T-cell (primary cell): ENCODE measurements at regions not wholly inside any gene's neighbourhood (a gene's known extent, or its start where the extent isn't known, plus 50 kb on each side); places are given as distances from the start of the nearest gene placed in this dataset.

Experiments
- ATAC-seq, 4 experiments: fragments of 200-7000 bp in 3 of 4; fragments of 150-1000 bp in 1 of 4; cut with Tn5 transposase; replicated peaks in 1 of 4; 1 replicate in 3 of 4; 2 replicates in 1 of 4; pipeline ENCODE4 v1.10.0; 2021; ENCODE audit warnings: moderate library complexity in 3 of 4, mild to moderate bottlenecking in 2 of 4, moderate number of reproducible peaks in 1 of 4
- CTCF ChIA-PET, 2 donors: fragments of 300-600 bp; sonication (Branson Sonifier 250); formaldehyde crosslinking; loops; one replicate each; lab custom pipeline; 2022; ENCODE audit warnings: antibody characterized with exemption in 2 of 2; lab: Charles Lee
- POLR2A ChIA-PET, 2 donors: fragments of 300-600 bp; sonication (Branson Sonifier 250); formaldehyde crosslinking; loops; one replicate each; lab custom pipeline; 2022; ENCODE audit warnings: antibody characterized with exemption in 2 of 2; lab: Charles Lee
- DNase-seq, 35 experiments: peaks; one replicate each; pipeline versions ENCODE4 v3.0.0 to v3.0.0-alpha.2; 2013 to 2023
- H3K27ac ChIP-seq: one replicate; pipeline ENCODE4 v1.5.1; 2013; ENCODE audit warnings: low read length
- H3K27me3 ChIP-seq, 2 experiments: replicated peaks in 1 of 2; 1 replicate in 1 of 2; 2 replicates in 1 of 2; pipeline versions ENCODE4 v1.6.1 to v1.7.0; 2013; ENCODE audit warnings: low read length in 1 of 2, mixed read lengths in 1 of 2; ENCODE audit not compliant: control insufficient read depth in 2 of 2, insufficient read depth in 2 of 2; ENCODE audit errors: extremely low read depth in 1 of 2
- H3K36me3 ChIP-seq, 2 donors: 1 replicate in 1 of 2; 2 replicates in 1 of 2; pipeline versions ENCODE4 v1.6.1 to v1.7.0; 2013; ENCODE audit warnings: low read length in 1 of 2; ENCODE audit not compliant: control insufficient read depth in 2 of 2, insufficient read depth in 1 of 2; ENCODE audit errors: extremely low read depth in 1 of 2
- H3K4me1 ChIP-seq, 2 experiments: 1 replicate in 1 of 2; 2 replicates in 1 of 2; pipeline versions ENCODE4 v1.6.1 to v1.7.0; 2013; ENCODE audit warnings: low read length in 2 of 2, mixed read lengths in 1 of 2; ENCODE audit not compliant: insufficient read depth in 2 of 2, control insufficient read depth in 1 of 2; ENCODE audit errors: extremely low read depth in 1 of 2
- H3K4me3 ChIP-seq, 2 donors: 1 replicate in 1 of 2; 2 replicates in 1 of 2; pipeline versions ENCODE4 v1.5.1 to v1.7.0; 2013; ENCODE audit warnings: mild to moderate bottlenecking in 2 of 2, low read length in 1 of 2, moderate library complexity in 1 of 2; ENCODE audit not compliant: control insufficient read depth in 1 of 2; ENCODE audit errors: extremely low read depth in 1 of 2
- H3K9me3 ChIP-seq: 2 replicates; pipeline ENCODE4 v1.7.0; 2013
- H3K27ac Mint-ChIP-seq, 2 donors: one replicate each; pipeline ENCODE4 v1.8.0; 2020 to 2021; ENCODE audit warnings: mild to moderate bottlenecking in 2 of 2, mixed read lengths in 2 of 2
- H3K27me3 Mint-ChIP-seq, 2 donors: one replicate each; pipeline ENCODE4 v1.8.0; 2021 to 2022; ENCODE audit warnings: mixed read lengths in 2 of 2
- H3K36me3 Mint-ChIP-seq: one replicate; pipeline ENCODE4 v1.8.0; 2021; ENCODE audit warnings: mixed read lengths
- H3K4me1 Mint-ChIP-seq, 3 donors: one replicate each; pipeline ENCODE4 v1.8.0; 2020 to 2022; ENCODE audit warnings: mixed read lengths in 3 of 3, mild to moderate bottlenecking in 1 of 3
- H3K4me3 Mint-ChIP-seq, 3 donors: one replicate each; pipeline ENCODE4 v1.8.0; 2020 to 2022; ENCODE audit warnings: mild to moderate bottlenecking in 3 of 3, mixed read lengths in 3 of 3, moderate library complexity in 3 of 3
- H3K9me3 Mint-ChIP-seq, 3 donors: one replicate each; pipeline ENCODE4 v1.8.0; 2020 to 2022; ENCODE audit warnings: mixed read lengths in 3 of 3
- WGBS: methylation state at CpG from one replicate; pipeline ENCODE4 v1.1.5; 2013; ENCODE audit warnings: missing lambda C conversion rate; ENCODE audit not compliant: insufficient coverage; 5-methylcytosine and 5-hydroxymethylcytosine counted together

- no peak overlapping the region for H3K27ac ChIP-seq
- no peaks in the 10 kb centered on the region for H3K4me1 ChIP-seq
- H3K27me3 ChIP-seq = peaks cover 6% of the 10 kb centered on the region in 2 experiments
- no peaks in the 10 kb centered on the region for H3K36me3 ChIP-seq
- no peaks in the 10 kb centered on the region for H3K36me3 Mint-ChIP-seq
- ATAC-seq (no peak), DNase-seq (no peak)
- no peaks in the 10 kb centered on the region for H3K9me3 Mint-ChIP-seq
- H3K27ac Mint-ChIP-seq = no peak overlapping the region
- no peaks in the 10 kb centered on the region for H3K9me3 ChIP-seq
- peaks cover 25 to 29% of the 10 kb centered on the region in 2 donors for H3K27me3 Mint-ChIP-seq
- CTCF ChIA-PET = no interaction called here
- POLR2A ChIA-PET = no interaction called here
- no peak overlapping the region for H3K4me3 ChIP-seq
- no CpG with 5 or more reads among the region's 1 CpG for WGBS
- no peaks in the 10 kb centered on the region for H3K4me1 Mint-ChIP-seq
- H3K4me3 Mint-ChIP-seq = no peak overlapping the region
These were observed 95.4 kb upstream of the CYP1B1 start for GRCh38 chr2:38171208-38171855.

DNA sequence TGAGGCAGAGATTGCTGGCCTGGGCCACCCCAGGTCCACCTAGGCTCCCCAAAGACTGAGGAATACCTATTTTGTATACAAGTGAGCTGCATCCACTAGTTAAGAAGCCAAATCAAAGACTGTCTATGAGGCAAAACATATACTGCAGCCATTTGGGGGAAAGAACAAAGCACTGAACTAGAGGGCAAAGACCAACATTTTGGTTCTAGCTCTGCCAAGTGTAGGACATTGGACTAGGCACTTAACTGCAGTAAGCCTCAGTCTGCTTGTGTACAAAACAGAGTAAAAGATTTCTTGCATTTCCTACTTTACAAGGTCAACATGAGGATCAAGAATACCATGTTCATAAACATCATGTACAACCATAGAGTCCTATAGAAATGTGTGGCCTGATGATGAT is 94.8 kb upstream of the CYP1B1 start:
- no peaks in the 10 kb centered on the region for H3K9me3 Mint-ChIP-seq
- no peak overlapping the region for H3K27ac Mint-ChIP-seq
- ChIA-PET CTCF (no interaction called here), POLR2A (no interaction called here)
- no peaks in the 10 kb centered on the region for H3K36me3 ChIP-seq
- DNase-seq = no peak
- H3K4me1 ChIP-seq = no peaks in the 10 kb centered on the region
- no peak overlapping the region for H3K4me3 Mint-ChIP-seq
- ATAC-seq = no peak
- H3K4me3 ChIP-seq = no peak overlapping the region
- peaks cover 6% of the 10 kb centered on the region in 2 experiments for H3K27me3 ChIP-seq
- no peaks in the 10 kb centered on the region for H3K36me3 Mint-ChIP-seq
- H3K4me1 Mint-ChIP-seq = no peaks in the 10 kb centered on the region
- H3K27ac ChIP-seq = no peak overlapping the region
- H3K9me3 ChIP-seq = no peaks in the 10 kb centered on the region
- peaks cover 27 to 32% of the 10 kb centered on the region in 2 donors for H3K27me3 Mint-ChIP-seq

- POLR2A ChIA-PET = no interaction called here
- no peaks in the 10 kb centered on the region for H3K9me3 ChIP-seq
- no peaks in the 10 kb centered on the region for H3K36me3 Mint-ChIP-seq
- H3K27me3 Mint-ChIP-seq = peaks cover 27 to 29% of the 10 kb centered on the region in 2 donors
- H3K4me3 Mint-ChIP-seq = no peak overlapping the region
- no peak overlapping the region for H3K4me3 ChIP-seq
- DNase-seq = no peak
- 86% methylated on average over 2 of the region's 3 CpGs for WGBS
- H3K4me1 ChIP-seq = no peaks in the 10 kb centered on the region
- no peaks in the 10 kb centered on the region for H3K36me3 ChIP-seq
- H3K9me3 Mint-ChIP-seq = no peaks in the 10 kb centered on the region
- no peak overlapping the region for H3K27ac ChIP-seq
- H3K4me1 Mint-ChIP-seq = no peaks in the 10 kb centered on the region
- CTCF ChIA-PET = no interaction called here
- no peak overlapping the region for H3K27ac Mint-ChIP-seq
- peaks cover 4 to 6% of the 10 kb centered on the region in 2 experiments for H3K27me3 ChIP-seq
- no peak for ATAC-seq
These were observed 94.1 kb upstream of the CYP1B1 start for GRCh38 chr2:38170067-38170466.

GRCh38 chr2:38168710-38169480 is 92.9 kb upstream of the CYP1B1 start:
- Mint-ChIP-seq H3K36me3 (no peaks in the 10 kb centered on the region), H3K27me3 (peaks cover 30 to 35% of the 10 kb centered on the region in 2 donors), H3K4me3 (no peak overlapping the region), H3K9me3 (no peaks in the 10 kb centered on the region), H3K27ac (no peak overlapping the region), H3K4me1 (no peaks in the 10 kb centered on the region)
- 72% methylated on average over 3 of the region's 5 CpGs for WGBS
- Histone ChIP-seq H3K27me3 (peaks cover 2 to 6% of the 10 kb centered on the region in 2 experiments), H3K27ac (no peak overlapping the region), H3K9me3 (no peaks in the 10 kb centered on the region), H3K4me3 (no peak overlapping the region), H3K36me3 (no peaks in the 10 kb centered on the region), H3K4me1 (no peaks in the 10 kb centered on the region)
- DNase-seq = no peak
- POLR2A ChIA-PET = no interaction called here
- CTCF ChIA-PET = no interaction called here
- no peak for ATAC-seq

DNA sequence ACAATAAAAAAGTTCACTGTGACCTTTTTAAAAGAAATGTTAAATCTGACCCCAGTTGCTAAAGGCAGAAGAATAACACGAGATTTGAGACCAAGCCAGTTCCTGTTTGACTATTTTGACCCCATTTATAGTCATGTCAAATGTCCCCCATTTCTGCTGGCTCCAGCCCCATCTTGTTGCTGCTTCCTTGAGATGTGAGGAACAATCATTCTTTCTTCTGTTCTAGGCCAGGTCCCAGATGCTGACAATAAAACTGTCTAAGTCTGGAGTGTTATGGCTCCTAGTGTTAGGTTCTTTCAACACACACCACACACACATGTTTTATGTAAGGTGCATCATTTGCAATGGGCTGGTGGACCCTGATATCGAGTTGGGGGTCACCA is 92.0 kb upstream of the CYP1B1 start:
- no peaks in the 10 kb centered on the region for H3K36me3 Mint-ChIP-seq
- peaks cover 30 to 35% of the 10 kb centered on the region in 2 donors for H3K27me3 Mint-ChIP-seq
- H3K4me3 ChIP-seq = no peak overlapping the region
- peaks cover 2 to 6% of the 10 kb centered on the region in 2 experiments for H3K27me3 ChIP-seq
- H3K36me3 ChIP-seq = no peaks in the 10 kb centered on the region
- no peaks in the 10 kb centered on the region for H3K9me3 ChIP-seq
- DNase-seq (no peak), ATAC-seq (no peak)
- H3K27ac Mint-ChIP-seq = no peak overlapping the region
- ChIA-PET POLR2A (no interaction called here), CTCF (no interaction called here)
- WGBS = 0% methylated on average over 1 of the region's 2 CpGs
- no peak overlapping the region for H3K4me3 Mint-ChIP-seq
- no peaks in the 10 kb centered on the region for H3K4me1 ChIP-seq
- H3K4me1 Mint-ChIP-seq = no peaks in the 10 kb centered on the region
- H3K27ac ChIP-seq = no peak overlapping the region
- H3K9me3 Mint-ChIP-seq = no peaks in the 10 kb centered on the region

GRCh38 chr2:38165698-38166097 is 89.7 kb upstream of the CYP1B1 start:
- peaks cover 31 to 37% of the 10 kb centered on the region in 2 donors for H3K27me3 Mint-ChIP-seq
- no peaks in the 10 kb centered on the region for H3K9me3 Mint-ChIP-seq
- no peaks in the 10 kb centered on the region for H3K9me3 ChIP-seq
- H3K4me1 ChIP-seq = no peaks in the 10 kb centered on the region
- no peak overlapping the region for H3K4me3 Mint-ChIP-seq
- WGBS = no CpG with 5 or more reads among the region's 2 CpGs
- H3K36me3 Mint-ChIP-seq = no peaks in the 10 kb centered on the region
- no peak overlapping the region for H3K4me3 ChIP-seq
- CTCF ChIA-PET = interaction anchor here in 1 of 2 donors (0.6 kb wide), 1 partner anchor 578 kb away, joined by 3 read pairs; no protein-coding TSS in a partner anchor
- no peak overlapping the region for H3K27ac Mint-ChIP-seq
- ATAC-seq (no peak), DNase-seq (no peak)
- no peak overlapping the region for H3K27ac ChIP-seq
- H3K4me1 Mint-ChIP-seq = no peaks in the 10 kb centered on the region
- peaks cover 3 to 10% of the 10 kb centered on the region in 2 experiments for H3K27me3 ChIP-seq
- H3K36me3 ChIP-seq = no peaks in the 10 kb centered on the region
- POLR2A ChIA-PET = no interaction called here
